SK-N-SH (cell line): ENCODE measurements at regions not wholly inside any gene's neighbourhood (a gene's known extent, or its start where the extent isn't known, plus 50 kb on each side); places are given as distances from the start of the nearest gene placed in this dataset.

Source experiments
- MXI1 ChIP-seq: IDR thresholded peaks from 2 replicates; pipeline ENCODE4 v1.6.1; 2012; ENCODE audit warnings: mild to moderate bottlenecking, low read depth, low read length, improper control_type of control experiment
- SMC3 ChIP-seq: IDR thresholded peaks from 2 replicates; pipeline ENCODE4 v1.6.1; 2012; ENCODE audit warnings: low read depth, low read length, improper control_type of control experiment
- TAF1 ChIP-seq: IDR thresholded peaks from 2 replicates; pipeline ENCODE4 v1.6.1; 2012; ENCODE audit warnings: low read depth, mild to moderate bottlenecking, low read length, moderate library complexity, borderline replicate concordance
- TEAD4 ChIP-seq: IDR thresholded peaks from 2 replicates; pipeline ENCODE4 v1.4.0; 2012; ENCODE audit warnings: mild to moderate bottlenecking, borderline replicate concordance; ENCODE audit not compliant: insufficient read depth

GRCh38 chr2:220676695-220677094 is 895.4 kb downstream of the EPHA4 start:
- TF ChIP-seq TAF1 (no peak), SMC3 (no peak), MXI1 (no peak), TEAD4 (no peak)
